Endothelial cell of hepatic sinusoid (primary cell): ENCODE measurements at regions not wholly inside any gene's neighbourhood (a gene's known extent, or its start where the extent isn't known, plus 50 kb on each side); places are given as distances from the start of the nearest gene placed in this dataset.

Source experiments
- in situ Hi-C: cut with HindIII; loops from 2 replicates; pipeline ENCODE4 v1.10.0; 2017; ENCODE audit warnings: low sequenced_read_pairs

- in situ Hi-C loops, result no loop called here
Measured at GRCh38 chr3:88921986-88922385, 185.4 kb upstream of the EPHA3 start.

GRCh38 chr3:88926221-88926620, 181.2 kb upstream of the EPHA3 start:
- in situ Hi-C loops, result no loop called here

- in situ Hi-C loops, result no loop called here
Measured at GRCh38 chr3:88930611-88931010, 176.8 kb upstream of the EPHA3 start.

GRCh38 chr3:88936831-88937230, 170.6 kb upstream of the EPHA3 start:
- in situ Hi-C loops, result no loop called here

- in situ Hi-C loops, result no loop called here
Measured at GRCh38 chr3:88940296-88940695, 167.1 kb upstream of the EPHA3 start.

- in situ Hi-C loops, result no loop called here
Measured at GRCh38 chr3:88947013-88947412, 160.4 kb upstream of the EPHA3 start.

- in situ Hi-C loops, result no loop called here
Measured at GRCh38 chr3:88954853-88955252, 152.6 kb upstream of the EPHA3 start.

GRCh38 chr3:88955274-88955673, 152.1 kb upstream of the EPHA3 start:
- in situ Hi-C loops, result no loop called here

GRCh38 chr3:88957711-88958439, 149.5 kb upstream of the EPHA3 start:
- in situ Hi-C loops, result no loop called here

- in situ Hi-C loops, result no loop called here
Measured at GRCh38 chr3:88960019-88960418, 147.4 kb upstream of the EPHA3 start.

GRCh38 chr3:88963003-88963402, 144.4 kb upstream of the EPHA3 start:
- in situ Hi-C loops, result no loop called here

GRCh38 chr3:88979760-88980159, 127.7 kb upstream of the EPHA3 start:
- in situ Hi-C loops, result no loop called here

- in situ Hi-C loops, result no loop called here
Measured at GRCh38 chr3:88983458-88983857, 124.0 kb upstream of the EPHA3 start.

GRCh38 chr3:88984256-88984655, 123.2 kb upstream of the EPHA3 start:
- in situ Hi-C loops, result no loop called here

GRCh38 chr3:88984832-88985231, 122.6 kb upstream of the EPHA3 start:
- in situ Hi-C loops, result no loop called here

- in situ Hi-C loops, result no loop called here
Measured at GRCh38 chr3:88985491-88985890, 121.9 kb upstream of the EPHA3 start.

GRCh38 chr3:88986834-88987233, 120.6 kb upstream of the EPHA3 start:
- in situ Hi-C loops, result no loop called here

- in situ Hi-C loops, result no loop called here
Measured at GRCh38 chr3:88987776-88988175, 119.6 kb upstream of the EPHA3 start.

GRCh38 chr3:88988906-88989305, 118.5 kb upstream of the EPHA3 start:
- in situ Hi-C loops, result no loop called here

GRCh38 chr3:88991496-88991895, 115.9 kb upstream of the EPHA3 start:
- in situ Hi-C loops, result no loop called here

GRCh38 chr3:88996691-88997090, 110.7 kb upstream of the EPHA3 start:
- in situ Hi-C loops, result no loop called here

GRCh38 chr3:88997260-88997659, 110.2 kb upstream of the EPHA3 start:
- in situ Hi-C loops, result no loop called here

- in situ Hi-C loops, result no loop called here
Measured at GRCh38 chr3:89000886-89001285, 106.5 kb upstream of the EPHA3 start.
